Brain microvascular endothelial cell (primary cell): ENCODE measurements at regions not wholly inside any gene's neighbourhood (a gene's known extent, or its start where the extent isn't known, plus 50 kb on each side); places are given as distances from the start of the nearest gene placed in this dataset.

Experiments used
- DNase-seq: peaks from one replicate; pipeline ENCODE4 v3.0.0-alpha.2; 2020
- H3K27ac ChIP-seq: fragments of 250-450 bp; sonication (Bioruptor Pico); 2 replicates; pipeline ENCODE4 v1.5.1; 2020; ENCODE audit warnings: mild to moderate bottlenecking, moderate library complexity
- H3K27me3 ChIP-seq: fragments of 250-450 bp; sonication (Bioruptor Pico); replicated peaks from 2 replicates; pipeline ENCODE4 v1.5.1; 2020; ENCODE audit warnings: mild to moderate bottlenecking
- H3K36me3 ChIP-seq: fragments of 250-450 bp; sonication (Bioruptor Pico); replicated peaks from 2 replicates; pipeline ENCODE4 v1.5.1; 2020; ENCODE audit warnings: mild to moderate bottlenecking
- H3K4me3 ChIP-seq: 2 replicates; pipeline ENCODE4 v1.5.1; 2011; ENCODE audit warnings: low read depth, mild to moderate bottlenecking, control low read depth, low read length, moderate library complexity
- in situ Hi-C: cut with HindIII; loops from 2 replicates; pipeline ENCODE4 v1.10.0; 2017; ENCODE audit warnings: low sequenced_read_pairs, low pct_ligation_motif_present
- TF ChIP-seq, protein P1 (sequence below): IDR thresholded peaks from 2 replicates; pipeline ENCODE4 v1.5.1; 2011; ENCODE audit warnings: low read depth, mild to moderate bottlenecking, moderate library complexity, low read length, control low read depth, inconsistent platforms; ENCODE audit errors: missing control alignments

DNA sequence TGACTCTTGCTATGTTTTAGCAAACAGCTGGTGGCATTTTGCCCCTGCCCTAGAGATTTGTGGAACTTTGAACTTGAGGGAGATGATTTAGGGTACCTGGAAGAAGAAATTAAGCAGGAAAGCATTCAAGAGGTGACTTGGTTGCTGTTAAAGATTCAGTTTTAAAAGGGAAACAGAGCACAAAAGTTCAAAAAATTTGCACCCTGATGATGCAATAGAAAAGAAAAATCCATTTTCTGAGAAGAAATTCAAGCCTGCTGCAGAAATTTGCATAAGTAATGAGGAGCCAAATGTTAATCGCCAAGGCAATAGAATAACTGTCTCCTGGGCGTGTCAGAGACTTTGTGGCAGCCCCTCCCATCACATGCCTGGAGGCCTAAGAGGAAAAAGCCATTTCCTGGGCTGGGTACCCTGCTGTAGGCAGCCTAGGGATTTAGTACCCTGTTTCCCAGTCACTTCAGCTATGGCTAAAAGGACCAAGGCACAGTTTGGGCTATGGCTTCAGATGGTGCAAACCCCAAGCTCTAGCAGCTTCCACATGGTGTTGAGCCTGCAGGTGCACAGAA is 958.5 kb upstream of the MIR17HG start:
- no peak for DNase-seq
- in situ Hi-C loops: no loop called here
- no peaks in the 10 kb centered on the region for H3K36me3 ChIP-seq
- TF ChIP-seq, protein P1, sequence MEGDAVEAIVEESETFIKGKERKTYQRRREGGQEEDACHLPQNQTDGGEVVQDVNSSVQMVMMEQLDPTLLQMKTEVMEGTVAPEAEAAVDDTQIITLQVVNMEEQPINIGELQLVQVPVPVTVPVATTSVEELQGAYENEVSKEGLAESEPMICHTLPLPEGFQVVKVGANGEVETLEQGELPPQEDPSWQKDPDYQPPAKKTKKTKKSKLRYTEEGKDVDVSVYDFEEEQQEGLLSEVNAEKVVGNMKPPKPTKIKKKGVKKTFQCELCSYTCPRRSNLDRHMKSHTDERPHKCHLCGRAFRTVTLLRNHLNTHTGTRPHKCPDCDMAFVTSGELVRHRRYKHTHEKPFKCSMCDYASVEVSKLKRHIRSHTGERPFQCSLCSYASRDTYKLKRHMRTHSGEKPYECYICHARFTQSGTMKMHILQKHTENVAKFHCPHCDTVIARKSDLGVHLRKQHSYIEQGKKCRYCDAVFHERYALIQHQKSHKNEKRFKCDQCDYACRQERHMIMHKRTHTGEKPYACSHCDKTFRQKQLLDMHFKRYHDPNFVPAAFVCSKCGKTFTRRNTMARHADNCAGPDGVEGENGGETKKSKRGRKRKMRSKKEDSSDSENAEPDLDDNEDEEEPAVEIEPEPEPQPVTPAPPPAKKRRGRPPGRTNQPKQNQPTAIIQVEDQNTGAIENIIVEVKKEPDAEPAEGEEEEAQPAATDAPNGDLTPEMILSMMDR: no peak
- no peak overlapping the region for H3K4me3 ChIP-seq
- H3K27ac ChIP-seq: no peak overlapping the region
- no peaks in the 10 kb centered on the region for H3K27me3 ChIP-seq

DNA sequence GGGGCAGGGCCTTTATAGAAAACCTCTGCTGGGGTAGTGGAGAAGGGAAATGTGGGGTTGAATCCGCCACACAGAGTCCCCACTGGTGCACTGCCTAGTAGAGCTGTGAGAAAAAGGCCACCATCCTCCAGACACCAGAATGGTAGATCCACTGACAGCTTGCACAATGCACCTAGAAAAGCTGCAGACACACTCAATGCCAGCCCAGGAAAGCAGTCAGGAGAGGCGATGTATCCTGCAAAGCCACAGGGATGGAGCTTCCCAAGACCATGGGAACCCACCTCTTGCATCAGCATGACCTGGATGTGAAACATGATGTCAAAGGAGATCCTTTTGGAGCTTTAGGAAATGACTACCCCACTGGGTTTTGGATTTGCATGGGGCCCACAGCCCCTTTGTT is 958.0 kb upstream of the MIR17HG start:
- Histone ChIP-seq H3K27me3 (no peaks in the 10 kb centered on the region), H3K27ac (no peak overlapping the region), H3K4me3 (no peak overlapping the region), H3K36me3 (no peaks in the 10 kb centered on the region)
- DNase-seq: no peak
- in situ Hi-C loops: no loop called here
- TF ChIP-seq, protein P1: no peak

DNA sequence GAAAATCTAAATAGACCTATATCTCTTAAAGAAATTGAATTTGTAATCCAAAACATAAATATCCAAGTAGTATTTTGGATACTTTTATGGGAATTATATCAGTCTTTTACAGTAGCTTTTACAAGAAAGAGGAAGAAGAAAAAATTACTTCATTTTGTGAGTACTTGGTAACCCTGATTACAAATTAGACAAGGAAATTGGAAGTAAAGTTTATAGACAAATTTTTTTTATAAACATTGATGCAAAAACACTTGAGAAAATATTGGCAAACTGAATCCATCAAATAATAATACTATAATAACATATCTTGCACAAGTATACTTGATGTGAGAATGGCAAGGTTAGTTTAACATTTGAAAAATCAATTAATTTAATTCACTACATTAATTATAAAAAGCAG is 954.1 kb upstream of the MIR17HG start:
- DNase-seq: no peak

DNA sequence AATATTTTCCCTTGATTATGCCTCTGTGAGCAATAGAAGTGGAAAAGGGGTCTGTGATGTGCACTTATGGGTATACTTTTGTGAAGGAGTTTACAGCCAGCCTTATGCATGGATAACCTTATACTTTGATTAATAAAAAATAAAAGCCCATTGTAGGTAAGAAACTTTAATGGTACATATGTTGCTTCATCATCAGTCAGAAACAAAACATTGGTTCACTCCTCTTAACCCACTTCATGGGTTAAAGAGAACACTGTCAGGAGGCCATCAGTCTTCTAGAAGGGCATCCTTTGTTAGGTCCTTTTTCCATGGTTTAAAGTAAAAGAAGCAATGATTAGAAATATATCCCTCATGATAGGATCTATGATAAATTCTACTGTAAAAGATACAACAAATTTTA is 952.1 kb upstream of the MIR17HG start:
- no peak overlapping the region for H3K27ac ChIP-seq
- TF ChIP-seq, protein P1: no peak
- DNase-seq: no peak

More for the DNA sequence above, 954.1 kb upstream of the MIR17HG start:
- H3K36me3 ChIP-seq: no peaks in the 10 kb centered on the region
- no peak overlapping the region for H3K4me3 ChIP-seq
- TF ChIP-seq, protein P1: no peak
- H3K27ac ChIP-seq: no peak overlapping the region
- no peaks in the 10 kb centered on the region for H3K27me3 ChIP-seq
- in situ Hi-C loops: no loop called here

DNA sequence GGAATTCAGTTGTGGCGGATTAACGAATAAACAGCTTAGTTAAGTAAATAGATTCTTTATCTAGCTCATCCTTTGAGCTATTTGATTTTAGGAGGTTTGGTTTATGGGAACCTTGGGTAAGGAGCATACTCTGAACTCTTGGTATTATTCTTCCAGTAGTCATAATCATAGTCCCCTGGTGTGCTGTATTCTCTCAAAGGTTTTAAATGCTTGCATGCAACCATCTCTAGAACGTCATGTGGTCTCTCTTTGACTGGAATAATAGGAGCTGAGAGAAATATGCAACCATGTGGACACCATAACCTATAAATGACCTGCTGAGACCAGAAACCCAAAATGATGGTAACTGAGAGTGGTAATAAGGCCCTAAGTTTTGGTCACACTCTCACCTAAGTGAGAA is 951.6 kb upstream of the MIR17HG start:
- TF ChIP-seq, protein P1: no peak
- Histone ChIP-seq H3K27ac (no peak overlapping the region), H3K4me3 (no peak overlapping the region), H3K27me3 (no peaks in the 10 kb centered on the region), H3K36me3 (no peaks in the 10 kb centered on the region)
- in situ Hi-C loops: no loop called here
- DNase-seq: no peak

More for the DNA sequence above, 952.1 kb upstream of the MIR17HG start:
- H3K36me3 ChIP-seq: no peaks in the 10 kb centered on the region
- H3K4me3 ChIP-seq: no peak overlapping the region
- in situ Hi-C loops: no loop called here
- H3K27me3 ChIP-seq: no peaks in the 10 kb centered on the region

DNA sequence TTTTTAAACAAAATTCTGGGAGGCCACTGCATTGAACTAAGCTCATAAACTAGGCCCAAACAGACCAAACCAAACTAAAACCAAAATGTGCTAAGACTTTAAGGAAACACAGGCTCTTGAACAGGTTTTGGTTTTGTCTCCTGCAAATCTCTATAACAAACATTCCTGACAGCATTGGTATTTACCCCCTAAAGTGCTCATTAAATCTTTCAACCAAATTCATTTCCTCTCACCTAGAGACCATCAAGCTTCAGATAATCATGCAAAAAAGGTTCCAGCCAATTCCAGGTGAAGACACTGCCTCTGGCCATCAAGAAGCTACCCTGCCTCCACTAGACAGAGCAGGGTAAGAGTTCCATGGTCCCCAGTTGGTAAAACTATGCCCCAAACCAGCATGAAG is 951.2 kb upstream of the MIR17HG start:
- no peaks in the 10 kb centered on the region for H3K36me3 ChIP-seq
- H3K4me3 ChIP-seq: no peak overlapping the region
- no peaks in the 10 kb centered on the region for H3K27me3 ChIP-seq
- no peak overlapping the region for H3K27ac ChIP-seq
- DNase-seq: no peak
- in situ Hi-C loops: no loop called here
- TF ChIP-seq, protein P1: no peak
